PC-3 (cell line): ENCODE measurements at regions not wholly inside any gene's neighbourhood (a gene's known extent, or its start where the extent isn't known, plus 50 kb on each side); places are given as distances from the start of the nearest gene placed in this dataset.

Source experiments
- CTCF ChIP-seq: fragments of 300-600 bp; sonication (generic); conservative IDR thresholded peaks from 2 replicates; pipeline ENCODE4 v1.5.1; 2017; ENCODE audit warnings: antibody characterized with exemption, low read depth, mild to moderate bottlenecking, low read length
- EZH2 ChIP-seq: fragments of 300-600 bp; sonication (generic); IDR thresholded peaks from one replicate; pipeline ENCODE4 v1.6.1; 2017; ENCODE audit warnings: antibody characterized with exemption, mild to moderate bottlenecking, low read length; ENCODE audit not compliant: unreplicated experiment
- EZH2phosphoT487 ChIP-seq: fragments of 300-600 bp; sonication (generic); IDR thresholded peaks from 2 replicates; pipeline ENCODE4 v1.6.1; 2018; ENCODE audit warnings: mild to moderate bottlenecking, antibody characterized with exemption, low read length, borderline replicate concordance

- TF ChIP-seq EZH2phosphoT487: no peak
- TF ChIP-seq CTCF: no peak
- TF ChIP-seq EZH2: no peak
Measured at GRCh38 chr10:10930979-10931743, 86.5 kb upstream of the CELF2 start.
